HL-60/S4 (cell line): ENCODE measurements at regions not wholly inside any gene's neighbourhood (a gene's known extent, or its start where the extent isn't known, plus 50 kb on each side); places are given as distances from the start of the nearest gene placed in this dataset.

ENCODE experiments used
- in situ Hi-C: fragments of 300-500 bp; cut with MboI; formaldehyde crosslinking; loops from 2 replicates; pipeline ENCODE4 v1.14.3; 2022; ENCODE audit warnings: low sequenced_read_pairs

GRCh38 chr11:112770487-112770886 is 190.7 kb upstream of the NCAM1 start:
- in situ Hi-C loops = no loop called here

DNA sequence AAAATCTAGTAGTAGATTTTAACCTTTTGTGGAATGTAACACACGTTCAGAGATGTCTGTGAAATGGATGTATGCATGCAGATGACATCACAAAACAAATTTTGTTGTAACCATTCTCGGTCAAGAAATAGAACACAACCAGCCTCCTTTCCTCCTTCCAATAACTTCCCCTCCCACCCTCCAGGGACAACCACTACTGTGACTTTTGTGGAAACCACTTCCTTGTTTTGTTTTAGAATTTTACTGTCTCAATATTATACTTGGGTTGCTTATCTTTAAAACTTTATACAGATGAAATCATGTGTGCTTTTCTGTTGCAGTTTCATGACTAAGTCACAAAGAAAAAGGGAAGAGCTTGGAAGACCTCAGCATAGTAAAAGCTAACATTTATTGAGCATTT is 189.4 kb upstream of the NCAM1 start:
- in situ Hi-C loops = no loop called here

DNA sequence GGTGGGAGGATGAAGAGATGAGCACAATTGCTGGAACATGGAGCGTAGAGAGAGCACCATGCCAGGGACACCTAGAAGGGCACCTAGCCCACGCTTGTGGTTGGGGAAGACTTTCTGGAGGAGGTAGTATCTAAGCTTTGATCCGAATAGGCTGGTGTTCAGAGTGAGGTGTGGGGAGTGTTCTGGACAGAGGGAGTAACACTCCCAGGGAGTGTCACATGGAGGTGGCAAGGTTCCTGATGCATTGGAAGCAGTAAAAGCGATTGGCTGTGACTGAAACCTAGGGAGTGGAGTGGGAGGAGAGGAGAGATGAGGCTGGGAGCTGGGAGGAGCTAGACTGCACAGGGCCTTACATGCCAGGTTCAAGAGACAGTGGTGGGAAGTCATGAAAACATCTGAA is 188.0 kb upstream of the NCAM1 start:
- in situ Hi-C loops = no loop called here

- in situ Hi-C loops = no loop called here
Measured at GRCh38 chr11:112776834-112777233, 184.4 kb upstream of the NCAM1 start.

DNA sequence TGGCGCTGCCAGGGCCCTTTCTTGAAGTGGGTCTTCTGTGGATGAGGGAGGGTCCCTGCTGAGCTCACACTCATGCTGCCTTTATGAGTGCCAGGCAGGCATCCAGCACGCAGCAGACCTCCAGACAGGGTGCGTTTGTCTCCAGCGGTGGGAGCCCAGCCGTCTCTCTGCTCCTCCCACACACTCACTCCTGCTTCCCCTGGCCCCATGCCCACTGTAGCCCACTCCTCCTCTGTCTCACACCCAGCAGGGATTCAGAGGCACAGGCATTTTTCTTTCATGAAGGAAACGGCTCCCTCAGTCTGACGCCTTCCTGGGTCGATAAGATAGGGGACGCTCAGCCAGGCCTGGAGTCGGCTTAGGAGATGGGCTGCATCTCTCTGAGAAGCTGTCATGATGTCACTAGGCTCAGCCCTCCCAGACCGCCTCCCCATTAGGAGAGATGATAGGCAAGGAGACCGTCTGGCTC is 183.9 kb upstream of the NCAM1 start:
- in situ Hi-C loops = no loop called here

- in situ Hi-C loops = no loop called here
Measured at GRCh38 chr11:112778091-112778876, 182.9 kb upstream of the NCAM1 start.

- in situ Hi-C loops = no loop called here
Measured at GRCh38 chr11:112778877-112779266, 182.3 kb upstream of the NCAM1 start.

DNA sequence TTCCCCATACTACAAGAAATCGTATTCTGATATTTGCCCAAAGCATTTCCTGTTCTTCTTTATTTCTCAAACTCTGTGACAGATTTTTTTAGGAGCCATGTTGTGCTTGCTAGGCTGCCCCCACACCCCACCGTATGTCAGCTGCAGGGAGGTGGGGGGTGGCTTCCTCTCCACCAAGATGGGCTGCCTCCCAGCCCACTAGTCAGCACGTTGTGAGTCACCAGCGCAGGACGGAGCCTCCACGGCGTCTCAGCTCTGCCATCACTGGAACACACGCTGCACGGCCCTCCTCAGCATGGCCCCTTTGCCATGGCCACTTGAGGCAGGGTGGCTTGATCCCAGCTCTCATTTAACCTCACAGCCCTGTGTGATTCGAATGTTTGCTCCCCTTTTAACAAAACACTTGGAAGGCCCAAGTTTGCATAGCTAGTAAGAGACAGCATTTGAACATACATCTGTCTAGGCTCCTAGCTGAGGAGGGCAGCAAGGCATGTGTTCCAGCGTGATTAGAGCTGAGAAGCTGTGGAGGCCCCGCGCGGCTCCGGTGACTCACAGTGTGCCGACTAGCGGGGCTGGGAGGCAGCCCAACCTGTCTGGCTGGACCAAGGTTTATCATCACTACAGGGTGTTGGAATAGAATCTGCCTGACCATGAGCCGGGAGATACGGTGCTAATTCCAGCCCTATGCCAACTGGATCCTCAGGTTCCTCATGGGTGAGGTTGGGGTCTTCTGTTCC is 180.7 kb upstream of the NCAM1 start:
- in situ Hi-C loops = no loop called here

GRCh38 chr11:112783945-112784322 is 177.3 kb upstream of the NCAM1 start:
- in situ Hi-C loops = no loop called here

GRCh38 chr11:112784323-112785073 is 176.7 kb upstream of the NCAM1 start:
- in situ Hi-C loops = no loop called here

DNA sequence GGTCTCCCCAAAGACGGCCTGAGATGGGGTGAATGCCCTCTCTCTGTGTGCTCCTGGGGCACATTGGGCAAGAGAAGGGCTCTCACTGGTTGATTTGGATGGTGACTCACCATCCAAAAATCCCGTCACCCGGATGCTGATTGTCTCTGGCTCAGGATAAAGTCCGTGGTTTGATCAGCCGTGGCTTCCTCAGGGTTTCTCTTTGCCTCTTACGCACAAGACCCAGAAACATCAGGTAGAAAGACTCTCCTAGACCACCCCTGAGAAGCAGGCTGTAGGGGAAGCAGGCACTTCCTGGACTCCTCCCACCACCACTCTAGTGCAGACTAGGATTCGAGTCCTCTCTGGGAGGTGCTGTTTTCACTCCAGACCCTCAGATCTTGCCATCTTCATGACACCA is 176.1 kb upstream of the NCAM1 start:
- in situ Hi-C loops = no loop called here

DNA sequence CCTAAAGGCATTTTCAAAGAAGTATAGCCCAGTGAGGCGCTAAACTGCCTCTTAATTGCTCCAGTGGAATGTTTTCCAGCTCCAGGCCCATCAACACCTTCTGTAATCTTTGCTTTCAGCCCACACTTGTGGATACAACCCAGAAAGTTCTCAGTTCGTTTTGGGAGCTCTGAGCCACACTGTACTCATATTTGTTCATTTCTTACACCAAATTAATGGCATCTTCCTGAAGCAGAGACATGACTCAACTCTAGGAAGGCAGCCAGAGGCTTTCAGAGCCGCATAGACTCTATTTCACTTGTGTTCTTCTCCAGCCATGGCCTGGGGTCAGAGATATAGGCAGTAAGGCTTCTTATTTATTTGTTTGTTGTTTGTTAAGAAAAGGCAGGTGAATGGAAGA is 175.5 kb upstream of the NCAM1 start:
- in situ Hi-C loops = no loop called here

- in situ Hi-C loops = no loop called here
Measured at GRCh38 chr11:112786196-112786595, 175.0 kb upstream of the NCAM1 start.

DNA sequence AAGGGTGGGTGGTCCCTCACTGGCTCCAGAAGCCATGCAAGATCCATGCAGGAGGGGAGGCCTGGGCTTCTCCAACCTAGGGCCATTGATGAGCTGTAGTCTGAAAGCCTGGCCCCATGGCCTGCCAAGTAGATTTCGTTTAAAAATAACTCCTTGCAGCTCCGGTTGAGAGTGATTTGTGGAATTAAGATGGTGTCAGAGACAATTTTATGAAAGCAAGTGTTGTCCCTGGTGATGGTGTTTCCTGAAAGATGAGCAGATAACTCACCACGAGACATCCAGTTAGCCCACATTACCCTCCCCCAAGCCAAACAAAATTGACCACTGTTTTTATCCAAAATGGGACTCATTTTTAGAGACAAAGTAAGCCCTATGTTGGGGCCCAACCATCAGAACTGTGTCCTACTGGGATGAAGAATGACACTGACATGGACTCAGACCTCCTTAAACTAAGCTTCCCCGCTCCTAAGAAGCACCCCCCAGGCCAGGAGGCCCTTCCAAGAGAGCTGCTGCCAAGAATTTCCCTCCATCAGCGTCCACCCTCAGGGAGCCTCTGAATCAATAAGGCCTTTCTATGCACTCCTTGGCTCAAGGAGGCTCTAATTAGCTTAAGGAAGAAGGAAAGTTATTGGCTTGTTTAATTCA is 174.2 kb upstream of the NCAM1 start:
- in situ Hi-C loops = no loop called here

DNA sequence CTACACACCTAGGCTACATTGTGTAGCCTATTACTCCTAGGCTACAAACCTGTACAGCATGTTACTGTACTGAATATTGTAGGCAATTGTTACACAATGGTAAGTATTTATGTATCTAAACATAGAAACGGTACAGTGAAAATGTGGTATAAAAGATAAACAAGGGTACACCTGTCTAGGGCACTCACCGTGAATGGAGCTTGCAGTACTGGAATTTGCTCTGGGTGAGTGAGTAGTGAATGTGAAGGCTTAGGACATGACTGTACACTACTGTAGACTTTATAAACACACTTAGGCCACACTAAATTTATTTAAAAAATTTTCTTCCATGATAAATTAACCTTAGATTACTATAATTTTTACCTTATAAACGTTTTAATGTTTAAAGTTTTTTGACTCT is 171.7 kb upstream of the NCAM1 start:
- in situ Hi-C loops = no loop called here

- in situ Hi-C loops = no loop called here
Measured at GRCh38 chr11:112790286-112790685, 170.9 kb upstream of the NCAM1 start.

GRCh38 chr11:112792070-112792469 is 169.2 kb upstream of the NCAM1 start:
- in situ Hi-C loops = no loop called here

DNA sequence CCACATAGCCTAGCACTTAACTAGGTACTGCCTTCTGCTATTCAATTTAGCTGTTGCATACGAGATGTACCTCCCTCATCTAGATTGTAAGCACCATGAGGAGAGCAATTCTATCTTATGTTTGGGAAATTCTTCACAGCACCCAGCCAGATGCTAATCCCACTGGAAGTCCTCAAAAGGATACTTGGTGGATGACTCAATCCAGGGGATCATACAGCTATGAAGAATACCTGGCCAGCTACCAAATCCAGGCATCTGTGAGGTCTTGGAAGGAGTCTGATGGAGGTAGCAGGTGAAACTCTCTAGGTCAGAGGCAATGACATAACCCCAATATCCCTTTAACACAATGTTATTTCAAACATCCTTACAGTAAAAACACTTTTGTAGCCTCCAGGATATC is 167.8 kb upstream of the NCAM1 start:
- in situ Hi-C loops = no loop called here

DNA sequence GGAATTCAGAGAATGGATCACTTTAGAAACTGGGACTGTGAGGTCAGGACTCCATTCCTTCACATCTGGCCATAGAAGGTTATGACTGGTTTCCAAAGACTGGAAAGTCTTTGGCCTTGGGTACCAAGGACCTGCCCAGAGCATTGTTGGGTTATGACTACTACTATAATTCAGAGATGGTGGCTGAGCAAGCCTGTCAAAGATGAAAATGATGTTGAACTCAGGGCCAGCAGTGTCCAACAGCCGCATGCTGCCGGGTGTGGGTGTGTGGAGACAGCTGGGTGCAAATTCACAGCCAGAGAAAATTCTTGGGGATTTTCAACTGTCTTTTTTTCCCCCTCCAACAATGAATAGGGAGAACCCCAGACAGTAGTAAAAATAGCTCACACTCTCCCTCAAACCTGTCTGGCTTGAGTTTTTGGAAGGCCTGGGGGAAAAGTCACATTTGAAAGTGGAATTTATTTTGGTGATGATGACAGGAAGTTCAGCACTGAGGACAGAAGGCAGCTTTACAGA is 166.8 kb upstream of the NCAM1 start:
- in situ Hi-C loops = no loop called here

DNA sequence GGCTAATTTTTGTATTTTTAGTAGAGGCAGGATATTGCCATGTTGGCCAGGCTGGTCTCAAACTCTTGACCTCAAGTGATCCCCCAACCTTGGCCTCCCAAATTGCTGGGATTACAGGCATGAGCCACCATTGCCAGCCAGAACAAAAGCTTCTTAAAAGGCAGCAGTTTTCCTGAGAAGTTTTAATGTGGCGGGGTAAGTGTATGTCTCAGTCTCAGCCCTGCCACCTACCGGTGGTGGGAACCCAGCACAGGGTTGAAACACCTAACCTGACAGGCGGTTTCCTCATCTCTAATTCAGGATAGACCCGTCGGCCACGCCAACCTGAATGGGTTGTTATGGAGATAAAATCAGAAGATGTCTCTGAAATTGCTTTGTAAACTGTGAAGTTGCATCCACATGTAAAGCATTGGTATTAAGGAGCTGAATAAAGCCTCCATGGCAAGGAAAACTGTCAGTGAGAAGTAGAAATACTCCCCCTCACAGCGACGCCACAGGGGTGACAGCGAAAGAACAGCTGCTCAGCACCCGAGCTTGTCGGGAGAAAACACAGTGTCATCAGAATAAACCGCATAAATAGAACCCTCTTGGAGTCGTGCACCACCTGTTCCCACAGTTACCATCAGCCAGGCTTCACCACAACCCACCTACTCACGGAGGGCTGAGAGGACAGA is 165.9 kb upstream of the NCAM1 start:
- in situ Hi-C loops = no loop called here
